ENCODE measurements at regions not wholly inside any gene's neighbourhood (a gene's known extent, or its start where the extent isn't known, plus 50 kb on each side); places are given as distances from the start of the nearest gene placed in this dataset.
"Not testable (repeated sequence)": the region's sequence is repeated elsewhere in the genome, so short reads cannot be mapped to it uniquely, and the experiment has no call there.

DNA sequence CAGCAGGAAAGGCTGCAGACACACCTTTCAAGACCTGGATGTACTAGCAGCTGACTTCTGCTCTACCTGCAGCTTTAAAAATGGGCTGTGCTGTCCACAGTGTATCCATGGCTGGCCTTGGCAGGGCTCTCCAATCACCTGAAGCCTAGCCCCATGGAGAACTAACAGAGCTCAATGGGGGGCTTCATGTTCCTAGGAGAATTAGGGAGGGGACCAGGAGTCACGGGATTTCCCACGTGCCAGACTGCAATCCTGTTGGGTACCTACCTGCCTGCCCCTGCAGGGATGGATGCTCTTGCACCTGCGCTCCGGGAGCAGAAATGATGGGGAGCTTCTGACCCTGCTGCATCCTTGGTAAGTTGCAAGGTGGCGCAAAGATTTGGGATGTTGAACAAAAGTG is 462.1 kb downstream of the ICE1 start:
- no peak for DNase-seq (ENCODE audit: low read depth in 3 of 3)

GRCh38 chr5:5883562-5883961 is 461.1 kb downstream of the ICE1 start:
- no peak for DNase-seq (ENCODE audit: low read depth in 3 of 3)

DNA sequence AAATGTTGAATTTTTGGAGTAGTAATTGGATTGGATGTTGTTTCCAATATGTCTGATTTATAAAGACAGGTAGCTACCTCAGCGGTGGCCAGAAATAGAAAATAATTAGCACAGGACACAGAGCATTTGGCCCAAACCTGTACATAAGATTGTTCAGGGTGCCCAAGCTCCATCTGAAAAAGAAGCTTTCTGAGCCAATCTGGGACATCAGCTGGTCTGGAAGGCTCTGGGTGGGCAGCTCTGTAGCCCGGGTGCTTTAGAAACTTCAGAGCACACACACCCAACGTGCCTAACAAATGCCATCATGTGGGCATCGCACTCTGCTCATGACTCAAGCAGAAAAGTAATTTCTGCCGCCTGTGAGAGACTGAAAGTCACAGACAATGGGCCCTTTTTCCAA is 460.7 kb downstream of the ICE1 start:
- no peak for DNase-seq (ENCODE audit: low read depth in 3 of 3)

DNA sequence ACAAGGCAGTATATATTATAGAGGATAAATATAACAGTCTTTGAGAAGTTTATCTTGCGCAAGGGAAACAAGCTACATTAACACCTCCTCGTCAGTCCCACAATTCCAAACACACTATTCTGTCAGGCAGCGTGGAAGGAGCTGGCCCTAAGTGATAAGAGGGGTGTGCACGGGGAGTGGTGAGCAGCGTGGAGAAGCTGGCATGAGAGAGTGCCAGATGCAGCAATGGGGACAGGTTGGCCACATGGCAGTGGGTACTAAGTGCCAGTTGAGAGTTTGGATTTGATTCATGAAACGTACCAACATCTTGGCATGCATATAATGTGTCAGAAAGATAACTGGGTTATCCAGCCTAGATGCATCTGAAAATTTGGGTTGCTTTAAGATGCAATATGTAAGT is 460.2 kb downstream of the ICE1 start:
- DNase-seq (ENCODE audit: low read depth in 3 of 3) = no peak

DNA sequence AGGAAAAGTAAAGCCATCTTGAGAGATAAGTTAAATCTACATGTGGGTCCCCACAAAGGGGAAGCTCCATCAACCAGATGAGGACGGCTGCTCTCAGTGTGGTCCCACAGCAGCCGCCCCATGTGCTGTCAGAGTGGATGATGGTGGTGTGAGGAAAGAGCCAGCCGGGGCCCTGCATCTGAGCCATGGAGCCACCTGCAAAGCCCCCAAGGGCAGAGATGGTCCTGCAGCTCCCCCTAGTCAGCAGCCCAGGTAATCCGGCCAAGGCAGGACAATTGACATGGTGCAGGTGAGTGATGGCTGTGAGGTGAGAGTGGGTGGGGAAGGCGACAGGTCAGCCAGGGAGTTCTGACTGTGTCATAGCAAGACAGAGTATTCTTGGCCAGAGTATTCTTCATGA is 458.8 kb downstream of the ICE1 start:
- no peak for DNase-seq (ENCODE audit: low read depth in 3 of 3)

- no peak for DNase-seq (ENCODE audit: low read depth in 3 of 3)
These were observed 457.7 kb downstream of the ICE1 start for GRCh38 chr5:5880077-5880763.

DNA sequence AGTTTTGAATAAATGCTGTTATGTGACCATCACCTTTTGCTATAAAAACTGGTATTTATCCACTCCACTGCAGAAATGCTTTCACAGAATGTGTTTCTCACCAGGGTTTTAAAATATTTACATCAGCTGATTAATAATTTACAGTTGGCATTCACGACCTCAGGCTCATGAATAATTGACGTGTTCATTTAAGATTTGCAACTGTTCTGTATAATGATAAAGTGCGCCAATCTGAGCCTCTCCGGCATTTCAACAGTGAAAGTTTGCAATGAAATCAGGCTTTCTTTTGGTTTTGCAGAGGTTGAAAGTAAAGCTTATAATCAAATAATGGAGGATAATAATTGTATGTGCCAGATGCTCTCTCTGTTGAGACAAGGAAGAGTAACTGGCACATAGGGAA is 434.9 kb downstream of the ICE1 start:
- DNase-seq (ENCODE audit: low read depth in 3 of 3) = no peak

- no peak for DNase-seq (ENCODE audit: low read depth in 3 of 3)
These were observed 431.6 kb downstream of the ICE1 start for GRCh38 chr5:5854087-5854486.

DNA sequence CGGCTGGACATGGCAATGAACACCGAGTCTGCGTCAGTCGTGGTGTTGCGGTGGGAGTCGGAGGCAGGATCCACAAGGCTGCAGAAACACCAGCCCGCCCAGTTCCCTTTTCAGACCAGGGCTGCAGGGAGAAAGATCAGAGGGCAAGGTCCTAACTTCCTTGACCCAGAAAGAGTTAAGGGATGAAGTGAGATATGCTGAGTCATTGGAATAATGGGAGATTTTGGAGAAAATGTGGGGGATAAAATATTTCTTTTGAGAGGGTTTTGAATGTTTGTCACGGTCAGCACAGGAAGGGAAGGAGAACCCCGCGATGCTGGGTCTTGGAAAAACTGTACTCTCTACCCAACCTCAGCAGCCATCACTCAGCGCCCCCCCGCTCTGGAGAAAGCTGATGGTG is 416.0 kb downstream of the ICE1 start:
- no peak for DNase-seq (ENCODE audit: low read depth in 3 of 3)

GRCh38 chr5:5831622-5832021 is 409.1 kb downstream of the ICE1 start:
- not testable (repeated sequence) for DNase-seq (ENCODE audit: low read depth in 3 of 3)

DNA sequence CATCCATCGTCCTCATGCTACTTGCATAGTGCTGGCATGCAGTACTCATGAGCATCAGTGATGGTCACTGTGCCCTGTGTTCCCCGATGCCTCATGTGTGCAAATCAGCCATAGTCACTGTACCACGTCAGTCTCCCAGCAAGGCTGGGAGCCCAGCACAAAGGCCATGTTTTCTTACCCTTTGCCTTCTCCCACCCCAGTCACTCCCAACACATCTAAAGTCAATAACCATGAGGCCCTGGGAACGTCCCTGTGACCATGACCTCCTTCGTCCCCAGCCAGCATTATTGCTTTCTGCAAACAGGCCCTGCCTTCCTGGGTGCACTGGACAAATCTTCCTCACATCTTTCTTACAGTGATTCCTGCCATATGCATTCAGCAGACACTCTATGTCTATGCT is 406.1 kb downstream of the ICE1 start:
- no peak for DNase-seq (ENCODE audit: low read depth in 3 of 3)

DNA sequence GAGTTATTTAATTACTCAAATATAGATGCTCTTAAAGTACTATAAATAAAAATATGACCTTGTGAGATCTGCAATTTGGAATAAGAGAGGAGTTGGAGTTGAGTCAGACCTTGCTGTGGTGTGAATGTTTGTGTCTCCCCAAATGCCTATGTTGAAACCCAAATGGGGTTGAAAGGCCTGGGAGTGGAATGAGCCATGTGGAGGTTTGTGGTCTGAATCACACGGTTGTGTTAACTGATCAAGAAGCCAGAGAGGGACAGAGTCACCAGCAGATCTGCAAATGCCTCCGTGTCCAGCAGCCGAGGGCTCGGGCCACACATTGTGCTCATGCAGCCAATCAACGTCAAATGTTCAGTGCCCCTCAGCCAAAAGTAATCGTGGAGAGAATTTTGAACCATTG is 404.4 kb downstream of the ICE1 start:
- no peak for DNase-seq (ENCODE audit: low read depth in 3 of 3)

GRCh38 chr5:5822729-5823257 is 400.3 kb downstream of the ICE1 start:
- DNase-seq (ENCODE audit: low read depth in 3 of 3) = no peak

GRCh38 chr5:5816960-5817359 is 394.5 kb downstream of the ICE1 start:
- no peak for DNase-seq (ENCODE audit: low read depth in 3 of 3)

DNA sequence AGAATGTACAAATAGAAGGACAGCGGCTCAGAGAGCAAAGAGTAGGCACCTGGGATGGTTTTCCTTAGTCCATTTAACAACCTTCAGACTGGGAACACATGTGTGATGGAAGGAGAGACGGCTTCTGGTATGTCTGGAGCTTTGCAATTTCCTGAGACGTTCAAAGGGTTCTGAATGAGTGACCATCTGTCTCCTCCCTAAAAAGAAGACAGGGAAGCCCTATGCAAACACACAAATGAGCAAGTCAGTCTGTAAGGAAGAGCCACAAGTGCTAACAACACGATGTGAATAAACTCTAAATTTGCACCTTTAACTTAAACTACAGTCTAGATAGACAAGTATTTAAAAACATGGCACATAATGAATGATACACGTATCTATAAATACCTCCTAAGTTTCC is 391.0 kb downstream of the ICE1 start:
- no peak for DNase-seq (ENCODE audit: low read depth in 3 of 3)

GRCh38 chr5:5810461-5810860 is 388.0 kb downstream of the ICE1 start:
- no peak for DNase-seq (ENCODE audit: low read depth in 3 of 3)

- DNase-seq (ENCODE audit: low read depth in 3 of 3) = no peak
These were observed 383.4 kb downstream of the ICE1 start for GRCh38 chr5:5805916-5806315.

DNA sequence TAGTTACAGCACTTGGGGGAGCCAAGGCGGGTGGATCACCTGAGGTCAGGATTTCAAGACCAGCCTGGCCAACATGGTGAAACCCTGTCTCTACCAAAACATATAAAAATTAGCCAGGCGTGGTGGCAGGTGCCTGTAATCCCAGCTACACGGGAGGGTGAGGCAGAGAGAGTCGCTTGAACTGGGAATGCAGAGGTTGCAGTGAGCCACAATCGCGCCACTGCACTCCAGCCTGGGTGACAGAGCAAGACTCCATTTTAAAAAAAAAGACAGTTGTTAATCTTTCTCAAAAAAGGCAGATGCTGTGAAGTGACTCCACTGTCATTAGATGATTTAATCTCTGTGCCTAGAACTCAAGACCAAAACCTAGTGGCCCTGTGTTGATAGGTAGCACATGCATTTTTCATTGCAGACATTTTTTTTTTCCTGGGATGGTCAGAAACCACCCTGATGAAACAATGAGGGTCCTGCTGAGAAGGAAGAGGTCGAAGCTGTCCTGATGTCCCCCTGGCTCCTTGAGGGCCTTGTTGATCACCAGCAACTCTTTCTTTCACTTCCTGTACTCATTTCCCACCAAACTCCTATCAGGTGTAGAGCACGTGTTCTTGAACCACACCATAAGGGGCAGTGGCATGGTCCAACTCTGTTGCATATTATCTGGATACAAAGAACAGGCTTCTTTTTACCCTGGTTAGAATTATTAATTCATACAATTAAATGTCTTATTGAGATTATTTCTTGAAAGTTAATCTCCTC is 382.2 kb downstream of the ICE1 start:
- DNase-seq (ENCODE audit: low read depth in 3 of 3) = no peak

DNA sequence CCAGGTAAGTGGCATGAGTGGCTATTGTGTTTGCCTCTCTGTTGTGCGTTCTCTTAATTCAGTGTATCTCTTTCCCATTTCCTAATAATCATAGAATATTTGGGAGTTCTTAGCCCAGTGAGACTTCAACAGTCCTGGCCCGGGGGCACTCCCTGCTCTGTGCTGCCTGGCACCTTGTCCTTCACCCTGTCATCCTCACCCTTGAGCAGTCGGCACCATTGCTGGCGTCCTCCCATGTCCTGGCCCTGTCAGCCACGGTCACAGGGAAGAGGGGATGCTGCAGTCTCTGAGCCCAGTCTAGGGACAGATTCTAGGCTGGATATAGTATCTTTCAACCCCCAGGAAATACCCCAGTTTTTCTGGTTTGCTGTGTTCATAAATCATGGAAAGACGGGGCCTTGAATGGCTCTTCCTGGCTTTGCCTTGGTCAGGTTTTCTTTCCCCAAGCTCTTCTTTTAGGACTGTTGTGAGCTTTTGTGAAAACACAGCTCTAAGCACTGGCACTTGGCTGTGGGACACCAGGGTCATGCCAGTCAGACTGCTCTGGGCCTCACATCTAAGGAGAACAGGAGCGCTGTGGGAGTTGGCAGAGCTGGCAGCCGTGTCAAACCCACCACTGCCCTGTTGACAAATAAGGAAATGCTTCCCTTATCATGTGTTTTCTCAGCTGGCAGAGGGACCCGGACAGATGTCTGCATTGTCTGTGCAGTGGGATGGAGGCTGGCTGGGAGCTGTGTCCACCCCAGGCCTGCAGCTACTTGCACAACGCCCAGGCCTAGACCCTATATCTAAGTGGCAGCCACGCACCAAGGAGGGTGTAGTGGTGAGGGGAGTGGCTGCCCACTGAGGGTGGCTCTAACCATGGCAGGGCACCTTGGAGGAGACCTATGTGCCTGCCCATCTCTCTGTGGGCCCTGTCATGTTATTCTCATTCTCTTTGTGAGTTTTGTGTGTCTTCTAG is 378.6 kb downstream of the ICE1 start:
- no peak for DNase-seq (ENCODE audit: low read depth in 3 of 3)

DNA sequence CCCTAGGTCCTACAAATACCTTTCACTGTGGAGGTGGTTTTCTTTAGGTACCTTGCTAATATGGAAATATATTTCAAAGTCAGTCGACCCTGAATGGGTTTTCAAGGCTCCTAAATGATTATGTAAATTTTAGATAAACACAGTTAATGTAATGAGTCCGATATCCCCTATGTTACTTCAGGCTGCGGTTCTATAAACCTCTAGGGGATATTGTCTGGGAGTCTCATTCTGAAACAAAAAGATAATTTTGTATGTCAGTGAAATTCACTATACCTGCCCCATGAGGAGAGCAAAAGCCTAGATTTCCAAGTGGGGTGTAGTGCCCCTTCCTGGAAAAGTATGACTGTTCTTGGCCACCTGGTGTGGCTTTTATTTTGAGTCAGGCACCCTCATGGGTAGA is 377.3 kb downstream of the ICE1 start:
- DNase-seq (ENCODE audit: low read depth in 3 of 3) = no peak

- no peak for DNase-seq (ENCODE audit: low read depth in 3 of 3)
These were observed 376.8 kb downstream of the ICE1 start for GRCh38 chr5:5799229-5799628.

DNA sequence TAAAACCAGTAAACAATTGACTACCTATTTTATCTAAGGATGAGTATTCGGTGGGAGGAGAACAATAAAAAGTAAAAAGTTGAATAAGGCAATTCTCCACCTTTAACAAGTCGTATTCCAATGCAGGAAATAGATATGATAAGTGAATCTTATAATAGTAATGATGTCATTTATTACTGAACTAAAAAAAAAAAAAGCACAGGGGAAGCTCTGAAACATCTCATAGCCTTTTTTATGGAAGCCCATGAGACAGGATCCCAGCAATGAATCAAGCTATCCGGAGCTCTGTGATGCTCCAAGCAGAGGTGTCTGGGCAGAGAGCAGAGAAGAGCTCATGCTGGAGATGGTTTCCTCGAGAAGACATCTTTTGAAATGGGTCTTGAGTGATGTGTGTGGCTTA is 376.0 kb downstream of the ICE1 start:
- DNase-seq (ENCODE audit: low read depth in 3 of 3) = no peak

All from stimulated activated CD4-positive, alpha-beta T cell treated with anti-CD3 and anti-CD28 coated beads, TNF-alpha, amount 100 ng/mL, for 48 hours (primary cell).